SU-DHL-6 (cell line): ENCODE measurements at regions not wholly inside any gene's neighbourhood (a gene's known extent, or its start where the extent isn't known, plus 50 kb on each side); places are given as distances from the start of the nearest gene placed in this dataset.

Experiments
- H2AFZ ChIP-seq: fragments of 200-600 bp; sonication (generic); 2 replicates; pipeline ENCODE4 v1.6.1; 2014; ENCODE audit warnings: low read depth, mild to moderate bottlenecking, moderate library complexity, mixed read lengths, antibody characterized with exemption, low read length; ENCODE audit not compliant: severe bottlenecking
- H3F3A ChIP-seq: fragments of 200-600 bp; shearing (Covaris generic); 2 replicates; pipeline ENCODE4 v1.6.0; 2016; ENCODE audit warnings: antibody characterized with exemption, mild to moderate bottlenecking; ENCODE audit not compliant: insufficient read depth
- H3K27ac ChIP-seq: fragments of 200-600 bp; sonication (generic); 2 replicates; pipeline ENCODE4 v1.5.1; 2016; ENCODE audit warnings: low read depth, mild to moderate bottlenecking, low read length, moderate library complexity, mixed read lengths
- H3K27me3 ChIP-seq: fragments of 200-600 bp; sonication (generic), shearing (Covaris generic); 2 replicates; pipeline ENCODE4 v1.6.0; 2014; ENCODE audit warnings: mild to moderate bottlenecking, low read length
- H3K36me3 ChIP-seq: fragments of 200-600 bp; sonication (generic); 2 replicates; pipeline ENCODE4 v1.6.1; 2014; ENCODE audit warnings: mild to moderate bottlenecking, low read length, mixed read lengths
- H3K4me2 ChIP-seq: fragments of 300-600, 200-600 bp; shearing (Covaris generic), sonication (generic); 2 replicates; pipeline ENCODE4 v1.6.0; 2014; ENCODE audit warnings: low read length, low read depth, mild to moderate bottlenecking; ENCODE audit not compliant: poor library complexity, severe bottlenecking
- H3K4me3 ChIP-seq: fragments of 200-600 bp; sonication (generic); 2 replicates; pipeline ENCODE4 v1.5.1; 2014; ENCODE audit warnings: antibody characterized with exemption, low read length, mild to moderate bottlenecking, mixed read lengths; ENCODE audit not compliant: insufficient read depth, poor library complexity, severe bottlenecking
- H3K79me2 ChIP-seq: fragments of 200-600 bp; sonication (generic); 2 replicates; pipeline ENCODE4 v1.6.1; 2014; ENCODE audit warnings: mild to moderate bottlenecking, low read length, moderate library complexity; ENCODE audit not compliant: insufficient read depth
- H3K9ac ChIP-seq: fragments of 200-600 bp; sonication (generic); 2 replicates; pipeline ENCODE4 v1.7.0; 2014; ENCODE audit warnings: mild to moderate bottlenecking, low read length
- H3K9me2 ChIP-seq: fragments of 200-600 bp; sonication (generic); replicated peaks from 2 replicates; pipeline ENCODE4 v1.6.1; 2014; ENCODE audit warnings: low read length; ENCODE audit not compliant: insufficient read depth
- H3K9me3 ChIP-seq: fragments of 200-600 bp; sonication (generic); 2 replicates; pipeline ENCODE4 v1.6.1; 2014; ENCODE audit warnings: low read length, mixed read lengths; ENCODE audit not compliant: insufficient read depth
- H4K20me1 ChIP-seq: fragments of 200-600 bp; sonication (generic); 2 replicates; pipeline ENCODE4 v1.6.1; 2014; ENCODE audit warnings: low read depth, mild to moderate bottlenecking, antibody characterized with exemption, low read length, moderate library complexity, mixed read lengths
- CTCF ChIP-seq: fragments of 200-600 bp; sonication (generic); IDR thresholded peaks from one replicate; pipeline ENCODE4 v1.5.1; 2017; ENCODE audit warnings: antibody characterized with exemption, mild to moderate bottlenecking, low read length, moderate library complexity; ENCODE audit not compliant: insufficient read depth, poor library complexity, severe bottlenecking
- EZH2phosphoT487 ChIP-seq: fragments of 200-600 bp; sonication (generic), shearing (Covaris generic); conservative IDR thresholded peaks from 2 replicates; pipeline ENCODE4 v1.6.1; 2018; ENCODE audit warnings: mild to moderate bottlenecking, antibody characterized with exemption, low read length, moderate library complexity, mixed read lengths

GRCh38 chr6:137689377-137689776 is 177.7 kb upstream of the TNFAIP3 start:
- no peak overlapping the region for H3K9ac ChIP-seq
- H3F3A ChIP-seq = no peaks in the 10 kb centered on the region
- no peaks in the 10 kb centered on the region for H4K20me1 ChIP-seq
- no peaks in the 10 kb centered on the region for H3K27me3 ChIP-seq
- no peaks in the 10 kb centered on the region for H3K9me3 ChIP-seq
- H3K27ac ChIP-seq = no peak overlapping the region
- H2AFZ ChIP-seq = no peak overlapping the region
- no peaks in the 10 kb centered on the region for H3K79me2 ChIP-seq
- H3K36me3 ChIP-seq = no peaks in the 10 kb centered on the region
- no peak overlapping the region for H3K4me3 ChIP-seq
- no peaks in the 10 kb centered on the region for H3K9me2 ChIP-seq
- TF ChIP-seq EZH2phosphoT487 (no peak), CTCF (no peak)
- H3K4me2 ChIP-seq = no peak overlapping the region

- Histone ChIP-seq H3K27me3 (no peaks in the 10 kb centered on the region), H4K20me1 (no peaks in the 10 kb centered on the region), H3K27ac (no peak overlapping the region), H3K79me2 (no peaks in the 10 kb centered on the region), H3K4me3 (no peak overlapping the region), H2AFZ (no peak overlapping the region), H3F3A (no peaks in the 10 kb centered on the region), H3K9me2 (no peaks in the 10 kb centered on the region), H3K9ac (no peak overlapping the region), H3K4me2 (no peak overlapping the region), H3K9me3 (no peaks in the 10 kb centered on the region), H3K36me3 (no peaks in the 10 kb centered on the region)
- TF ChIP-seq CTCF (no peak), EZH2phosphoT487 (no peak)
Observed at GRCh38 chr6:137690034-137690433, 177.0 kb upstream of the TNFAIP3 start.

- H3F3A ChIP-seq = no peaks in the 10 kb centered on the region
Observed at GRCh38 chr6:137690721-137691120, 176.3 kb upstream of the TNFAIP3 start.

More at GRCh38 chr6:137690721-137691120, 176.3 kb upstream of the TNFAIP3 start:
- Histone ChIP-seq H3K27ac (no peak overlapping the region), H3K27me3 (no peaks in the 10 kb centered on the region), H3K9me2 (no peaks in the 10 kb centered on the region), H3K9me3 (no peaks in the 10 kb centered on the region), H3K79me2 (no peaks in the 10 kb centered on the region), H2AFZ (no peak overlapping the region), H3K9ac (no peak overlapping the region), H3K4me3 (no peak overlapping the region), H4K20me1 (no peaks in the 10 kb centered on the region), H3K36me3 (no peaks in the 10 kb centered on the region), H3K4me2 (no peak overlapping the region)
- TF ChIP-seq EZH2phosphoT487 = no peak
- TF ChIP-seq CTCF = no peak
